Adipocyte (in vitro differentiated cells): ENCODE measurements at regions not wholly inside any gene's neighbourhood (a gene's known extent, or its start where the extent isn't known, plus 50 kb on each side); places are given as distances from the start of the nearest gene placed in this dataset.
"Not testable (repeated sequence)": the region's sequence is repeated elsewhere in the genome, so short reads cannot be mapped to it uniquely, and the experiment has no call there.

Experiments
- DNase-seq: peaks from one replicate; pipeline ENCODE4 v3.0.0-alpha.2; 2015; ENCODE audit warnings: low read depth
- H3K27me3 ChIP-seq: replicated peaks from 2 replicates; pipeline ENCODE4 v1.7.0; 2013; ENCODE audit warnings: mild to moderate bottlenecking, low read length, moderate library complexity; ENCODE audit not compliant: control insufficient read depth, insufficient read depth
- H3K36me3 ChIP-seq: 2 replicates; pipeline ENCODE4 v1.7.0; 2013; ENCODE audit warnings: low read length, mild to moderate bottlenecking, moderate library complexity; ENCODE audit not compliant: control insufficient read depth, insufficient read depth, severe bottlenecking
- H3K4me1 ChIP-seq: 2 replicates; pipeline ENCODE4 v1.7.0; 2013; ENCODE audit warnings: mild to moderate bottlenecking, low read length, moderate library complexity; ENCODE audit not compliant: control insufficient read depth, insufficient read depth
- H3K4me3 ChIP-seq: 2 replicates; pipeline ENCODE4 v1.7.0; 2013; ENCODE audit warnings: mild to moderate bottlenecking, low read length, moderate library complexity
- H3K9ac ChIP-seq: 2 replicates; pipeline ENCODE4 v1.7.0; 2013; ENCODE audit warnings: mild to moderate bottlenecking, low read length, moderate library complexity
- H3K9me3 ChIP-seq: 2 replicates; pipeline ENCODE4 v1.7.0; 2013; ENCODE audit warnings: mild to moderate bottlenecking, low read length, moderate library complexity; ENCODE audit not compliant: control insufficient read depth

- Histone ChIP-seq H3K9ac (no peak overlapping the region), H3K36me3 (no peaks in the 10 kb centered on the region), H3K4me3 (no peak overlapping the region), H3K27me3 (peaks cover 86% of the 10 kb centered on the region), H3K9me3 (no peaks in the 10 kb centered on the region), H3K4me1 (no peaks in the 10 kb centered on the region)
- no peak for DNase-seq
Observed at GRCh38 chr22:26956371-26956770, 299.0 kb downstream of the MIAT start.

- Histone ChIP-seq H3K4me3 (no peak overlapping the region), H3K36me3 (no peaks in the 10 kb centered on the region), H3K9me3 (no peaks in the 10 kb centered on the region), H3K4me1 (no peaks in the 10 kb centered on the region), H3K27me3 (peaks cover 86% of the 10 kb centered on the region), H3K9ac (no peak overlapping the region)
- no peak for DNase-seq
Observed at GRCh38 chr22:26957176-26957575, 299.8 kb downstream of the MIAT start.

- no peaks in the 10 kb centered on the region for H3K4me1 ChIP-seq
- no peak overlapping the region for H3K9ac ChIP-seq
- DNase-seq = no peak
- no peaks in the 10 kb centered on the region for H3K9me3 ChIP-seq
- H3K27me3 ChIP-seq = peaks cover 79% of the 10 kb centered on the region
- no peak overlapping the region for H3K4me3 ChIP-seq
- no peaks in the 10 kb centered on the region for H3K36me3 ChIP-seq
Observed at GRCh38 chr22:26957897-26958296, 300.5 kb downstream of the MIAT start.

- H3K27me3 ChIP-seq = peaks cover 75% of the 10 kb centered on the region
Observed at GRCh38 chr22:26958378-26958777, 301.0 kb downstream of the MIAT start.

GRCh38 chr22:26964642-26965041, 307.3 kb downstream of the MIAT start:
- Histone ChIP-seq H3K9ac (no peak overlapping the region), H3K36me3 (no peaks in the 10 kb centered on the region), H3K9me3 (peaks cover 15% of the 10 kb centered on the region), H3K4me3 (no peak overlapping the region), H3K27me3 (peaks cover 31% of the 10 kb centered on the region), H3K4me1 (peaks cover 8% of the 10 kb centered on the region)
- DNase-seq = no peak

More at GRCh38 chr22:26958378-26958777, 301.0 kb downstream of the MIAT start:
- H3K9ac ChIP-seq = no peak overlapping the region
- H3K4me1 ChIP-seq = no peaks in the 10 kb centered on the region
- DNase-seq = no peak
- no peak overlapping the region for H3K4me3 ChIP-seq
- H3K9me3 ChIP-seq = no peaks in the 10 kb centered on the region
- no peaks in the 10 kb centered on the region for H3K36me3 ChIP-seq

GRCh38 chr22:26967282-26967681, 309.9 kb downstream of the MIAT start:
- peaks cover 9% of the 10 kb centered on the region for H3K4me1 ChIP-seq
- H3K27me3 ChIP-seq = peaks cover 28% of the 10 kb centered on the region
- no peak overlapping the region for H3K9ac ChIP-seq
- H3K9me3 ChIP-seq = peaks cover 15% of the 10 kb centered on the region
- H3K36me3 ChIP-seq = no peaks in the 10 kb centered on the region
- no peak overlapping the region for H3K4me3 ChIP-seq
- DNase-seq = no peak

- Histone ChIP-seq H3K9me3 (peaks cover 15% of the 10 kb centered on the region), H3K4me1 (peaks cover 12% of the 10 kb centered on the region), H3K9ac (no peak overlapping the region), H3K27me3 (peaks cover 30% of the 10 kb centered on the region), H3K4me3 (no peak overlapping the region), H3K36me3 (no peaks in the 10 kb centered on the region)
- no peak for DNase-seq
Observed at GRCh38 chr22:26968859-26969523, 311.6 kb downstream of the MIAT start.

GRCh38 chr22:26970809-26971394, 313.5 kb downstream of the MIAT start:
- no peak overlapping the region for H3K9ac ChIP-seq
- H3K36me3 ChIP-seq = no peaks in the 10 kb centered on the region
- peaks cover 12% of the 10 kb centered on the region for H3K4me1 ChIP-seq
- no peak for DNase-seq
- no peak overlapping the region for H3K4me3 ChIP-seq
- peaks cover 34% of the 10 kb centered on the region for H3K27me3 ChIP-seq
- H3K9me3 ChIP-seq = peaks cover 3% of the 10 kb centered on the region

GRCh38 chr22:26972286-26972685, 314.9 kb downstream of the MIAT start:
- Histone ChIP-seq H3K9me3 (peaks cover 3% of the 10 kb centered on the region), H3K36me3 (no peaks in the 10 kb centered on the region), H3K9ac (no peak overlapping the region), H3K27me3 (peaks cover 42% of the 10 kb centered on the region), H3K4me1 (peaks cover 12% of the 10 kb centered on the region), H3K4me3 (no peak overlapping the region)
- no peak for DNase-seq

GRCh38 chr22:26972915-26973314, 315.5 kb downstream of the MIAT start:
- not testable (repeated sequence) for DNase-seq, H3K4me3 ChIP-seq, H3K36me3 ChIP-seq, H3K9me3 ChIP-seq, H3K9ac ChIP-seq
- Histone ChIP-seq H3K27me3 (peaks cover 48% of the 10 kb centered on the region), H3K4me1 (peaks cover 12% of the 10 kb centered on the region)

GRCh38 chr22:26974034-26974433, 316.6 kb downstream of the MIAT start:
- peaks cover 8% of the 10 kb centered on the region for H3K4me1 ChIP-seq
- no peak overlapping the region for H3K9ac ChIP-seq
- no peak overlapping the region for H3K4me3 ChIP-seq
- no peak for DNase-seq
- peaks cover 3% of the 10 kb centered on the region for H3K9me3 ChIP-seq
- peaks cover 59% of the 10 kb centered on the region for H3K27me3 ChIP-seq
- no peaks in the 10 kb centered on the region for H3K36me3 ChIP-seq
